Inflammatory macrophage treated with lipopolysaccharide for 4 hours (primary cell): ENCODE measurements at regions not wholly inside any gene's neighbourhood (a gene's known extent, or its start where the extent isn't known, plus 50 kb on each side); places are given as distances from the start of the nearest gene placed in this dataset.
"Not testable (repeated sequence)": the region's sequence is repeated elsewhere in the genome, so short reads cannot be mapped to it uniquely, and the experiment has no call there.

Source experiments
- DNase-seq: peaks from one replicate; pipeline ENCODE4 v3.0.0-alpha.2; 2020

DNA sequence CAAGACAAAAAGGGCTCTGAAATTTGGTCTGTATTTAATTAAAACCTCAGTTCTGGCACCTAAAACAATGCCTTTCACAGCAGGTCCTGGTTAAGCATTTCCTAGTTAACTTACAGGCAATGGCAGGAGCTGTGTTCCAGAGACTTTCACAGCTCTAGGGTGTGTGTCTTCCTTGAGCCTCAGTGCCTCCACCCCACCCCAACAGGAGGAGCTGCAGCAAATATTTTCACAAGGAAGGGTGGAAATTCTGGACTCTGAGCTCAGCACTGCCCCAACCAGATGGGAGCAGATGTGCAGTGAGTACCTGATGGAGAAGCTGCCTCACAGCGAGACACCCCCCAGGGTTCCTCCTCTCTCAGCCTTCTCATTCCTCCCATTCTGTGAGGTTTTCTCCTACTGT lies 106.3 kb upstream of the SPATA12 start:
- no peak for DNase-seq

- DNase-seq: no peak
Observed at GRCh38 chr3:56952846-56953245, 107.6 kb upstream of the SPATA12 start.

- DNase-seq: no peak
Observed at GRCh38 chr3:56952061-56952460, 108.4 kb upstream of the SPATA12 start.

- no peak for DNase-seq
Observed at GRCh38 chr3:56951366-56951765, 109.1 kb upstream of the SPATA12 start.

DNA sequence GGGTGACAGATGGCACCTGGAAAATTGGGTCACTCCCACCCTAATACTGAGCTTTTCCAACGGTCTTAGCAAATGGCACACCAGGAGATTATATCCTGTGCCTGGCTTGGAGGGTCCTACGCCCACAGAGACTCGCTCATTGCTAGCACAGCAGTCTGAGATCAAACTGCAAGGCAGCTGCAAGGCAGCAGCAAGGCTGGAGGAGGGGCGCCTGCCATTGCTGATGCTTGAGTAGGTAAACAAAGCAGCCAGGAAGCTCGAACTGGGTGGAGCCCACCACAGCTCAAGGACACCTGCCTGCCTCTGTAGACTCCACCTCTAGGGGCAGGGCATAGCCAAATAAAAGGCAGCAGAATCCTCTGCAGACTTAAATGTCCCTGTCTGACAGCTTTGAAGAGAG lies 115.1 kb upstream of the SPATA12 start:
- DNase-seq: not testable (repeated sequence)

GRCh38 chr3:56942523-56942922 lies 117.9 kb upstream of the SPATA12 start:
- no peak for DNase-seq

DNA sequence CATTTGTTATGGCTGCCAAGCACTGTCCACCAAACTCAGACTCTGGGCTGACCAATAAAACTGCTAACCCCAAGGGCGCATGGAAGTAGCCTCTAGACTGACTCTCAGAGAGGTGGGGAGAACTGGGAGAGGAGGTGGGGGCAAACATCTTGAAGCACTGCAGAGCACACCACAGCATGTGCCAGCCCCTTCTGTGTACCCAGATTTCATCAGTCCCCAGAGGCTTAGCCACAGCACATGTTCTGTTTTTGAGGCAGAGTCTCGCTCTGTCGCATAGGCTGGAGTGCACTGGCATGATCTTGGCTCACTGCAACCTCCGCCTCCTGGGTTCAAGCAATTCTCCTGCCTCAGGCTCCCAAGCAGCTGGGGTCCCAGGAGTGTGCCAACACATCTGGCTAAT lies 119.5 kb upstream of the SPATA12 start:
- no peak for DNase-seq

GRCh38 chr3:56940321-56940720 lies 120.1 kb upstream of the SPATA12 start:
- DNase-seq: no peak

DNA sequence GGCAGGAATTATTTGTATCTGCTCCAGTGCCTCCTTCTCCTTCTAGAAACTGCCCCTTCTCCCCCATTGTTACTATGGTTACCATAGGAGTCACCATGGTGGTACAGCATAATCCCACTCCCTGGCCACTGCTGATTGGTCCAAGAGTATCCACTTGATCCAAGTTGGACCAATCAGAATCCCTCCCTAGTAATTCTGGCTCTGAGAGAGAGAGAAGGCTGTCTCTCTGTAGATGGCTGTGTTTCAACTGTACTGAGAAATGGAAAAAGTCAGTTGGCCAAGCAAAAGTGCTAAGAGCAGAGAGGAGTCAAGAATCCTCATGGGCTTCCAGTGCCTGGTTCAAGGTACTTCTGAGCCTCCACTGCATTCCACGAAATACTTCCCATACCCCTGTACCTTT lies 120.6 kb upstream of the SPATA12 start:
- DNase-seq: no peak

DNA sequence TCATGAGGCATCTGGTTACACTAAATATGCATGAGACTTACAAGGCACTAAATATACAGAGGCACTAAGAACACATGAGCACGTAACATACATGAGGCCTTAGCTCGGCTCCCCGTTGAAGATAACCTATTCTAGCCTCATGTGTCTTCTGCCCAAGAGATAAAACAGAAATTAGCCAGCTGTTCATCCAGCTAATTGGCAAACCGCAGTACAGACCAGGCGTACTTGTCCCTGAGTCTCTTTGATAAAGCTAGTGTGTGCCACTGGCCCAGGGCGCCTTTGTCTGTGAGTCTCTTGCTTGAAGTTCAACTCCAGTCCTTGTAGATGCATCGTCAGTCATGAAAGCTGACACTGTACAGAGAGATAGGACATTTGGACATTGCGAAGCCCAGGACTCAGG lies 121.9 kb upstream of the SPATA12 start:
- no peak for DNase-seq

DNA sequence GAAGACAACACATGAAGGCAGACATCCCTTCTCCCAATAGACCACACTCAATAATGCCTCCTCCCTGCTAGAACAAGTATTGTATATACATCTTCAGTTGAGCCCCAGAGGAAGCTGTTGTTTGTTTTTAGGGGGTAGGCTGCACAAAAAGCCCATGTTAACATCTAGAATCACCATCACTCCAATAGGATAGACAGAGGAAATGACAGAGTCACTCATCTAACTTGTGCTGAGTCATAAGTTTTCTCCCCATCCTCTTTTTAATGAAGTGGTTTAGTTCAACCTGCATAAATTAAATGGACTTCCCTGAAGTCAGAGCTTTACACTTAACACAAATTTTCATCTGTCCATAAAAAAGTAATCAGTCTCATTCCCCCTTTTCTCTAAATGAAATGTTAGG lies 122.9 kb upstream of the SPATA12 start:
- no peak for DNase-seq

- no peak for DNase-seq
Observed at GRCh38 chr3:56935811-56936210, 124.7 kb upstream of the SPATA12 start.

DNA sequence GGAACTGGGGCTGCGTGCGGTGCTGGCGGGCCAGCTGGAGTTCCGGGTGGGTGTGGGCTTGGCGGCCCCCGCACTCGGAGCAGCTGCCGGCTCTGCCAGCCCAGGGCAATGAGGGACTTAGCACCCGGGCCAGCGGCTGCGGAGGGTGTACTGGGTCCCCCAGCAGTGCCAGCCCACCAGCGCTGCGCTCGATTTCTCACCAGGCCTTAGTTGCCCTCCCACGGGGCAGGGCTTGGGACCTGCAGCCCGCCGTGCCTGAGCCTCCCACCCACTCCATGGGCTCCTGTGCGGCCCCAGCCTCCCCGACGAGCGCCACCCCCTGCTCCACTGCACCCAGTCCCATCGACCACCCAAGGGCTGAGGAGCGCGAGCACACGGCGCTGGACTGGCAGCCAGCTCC lies 126.0 kb upstream of the SPATA12 start:
- not testable (repeated sequence) for DNase-seq

DNA sequence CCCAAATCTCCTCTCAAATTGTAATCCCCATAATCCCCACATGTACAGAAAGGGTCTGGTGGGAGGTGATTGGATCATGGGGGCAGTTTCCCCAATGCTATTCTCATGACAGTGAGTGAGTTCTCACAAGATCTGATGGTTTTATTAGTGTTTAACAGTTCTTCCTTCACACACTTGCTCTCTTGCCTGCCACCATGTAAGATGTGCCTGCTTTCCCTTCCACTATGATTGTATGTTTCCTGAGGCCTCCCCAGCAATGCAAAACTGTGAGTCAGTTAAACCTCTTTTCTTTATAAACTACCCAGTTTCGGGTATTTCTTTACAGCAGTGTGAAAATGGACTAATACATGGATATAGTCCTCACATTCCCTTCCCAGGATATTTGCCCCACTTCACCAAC lies 126.7 kb upstream of the SPATA12 start:
- DNase-seq: no peak

- no peak for DNase-seq
Observed at GRCh38 chr3:56932866-56933265, 127.6 kb upstream of the SPATA12 start.

DNA sequence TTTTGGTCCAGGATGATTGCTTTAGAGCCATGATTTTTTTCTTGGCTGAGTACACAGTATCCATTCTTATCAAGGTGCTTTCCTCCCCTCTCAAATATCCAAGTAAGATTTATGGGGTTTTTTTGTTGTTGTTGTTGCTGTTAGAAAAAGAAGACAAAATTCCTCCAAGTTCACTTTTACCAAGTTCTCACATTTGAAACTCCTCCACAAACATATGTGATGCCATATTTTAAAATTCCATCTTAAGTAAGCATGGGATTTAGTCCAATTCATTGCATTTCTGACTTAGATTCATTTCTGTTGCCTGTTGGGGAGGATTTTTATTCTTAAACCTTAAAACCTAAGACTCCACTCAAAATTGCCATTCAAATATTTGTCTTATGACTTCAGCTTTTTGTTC lies 128.6 kb upstream of the SPATA12 start:
- DNase-seq: no peak

GRCh38 chr3:56930706-56931105 lies 129.0 kb upstream of the ARHGEF3 start:
- no peak for DNase-seq

GRCh38 chr3:56929809-56930615 lies 128.3 kb upstream of the ARHGEF3 start:
- DNase-seq: no peak

GRCh38 chr3:56928379-56929068 lies 126.8 kb upstream of the ARHGEF3 start:
- DNase-seq: peak; percentile 5

- DNase-seq: no peak
Observed at GRCh38 chr3:56927855-56928254, 126.1 kb upstream of the ARHGEF3 start.

DNA sequence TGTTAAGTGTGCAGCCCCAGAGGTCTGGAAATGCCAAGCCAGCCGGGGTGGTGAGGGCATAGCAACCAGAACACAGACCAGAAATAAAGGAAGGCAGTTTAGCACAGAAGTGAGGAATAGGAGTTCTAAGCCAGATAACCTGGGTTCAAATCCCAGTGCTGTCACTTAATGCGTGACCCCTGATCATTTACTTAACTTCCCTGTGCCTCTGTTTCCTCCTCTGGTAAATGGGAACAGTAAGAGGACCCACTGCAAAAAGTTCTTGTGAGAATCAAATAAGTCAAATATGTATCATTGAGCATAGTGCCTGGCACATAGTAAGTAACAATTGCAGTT lies 125.2 kb upstream of the ARHGEF3 start:
- no peak for DNase-seq

- DNase-seq: peak; percentile 4
Observed at GRCh38 chr3:56926243-56926946, 124.6 kb upstream of the ARHGEF3 start.

DNA sequence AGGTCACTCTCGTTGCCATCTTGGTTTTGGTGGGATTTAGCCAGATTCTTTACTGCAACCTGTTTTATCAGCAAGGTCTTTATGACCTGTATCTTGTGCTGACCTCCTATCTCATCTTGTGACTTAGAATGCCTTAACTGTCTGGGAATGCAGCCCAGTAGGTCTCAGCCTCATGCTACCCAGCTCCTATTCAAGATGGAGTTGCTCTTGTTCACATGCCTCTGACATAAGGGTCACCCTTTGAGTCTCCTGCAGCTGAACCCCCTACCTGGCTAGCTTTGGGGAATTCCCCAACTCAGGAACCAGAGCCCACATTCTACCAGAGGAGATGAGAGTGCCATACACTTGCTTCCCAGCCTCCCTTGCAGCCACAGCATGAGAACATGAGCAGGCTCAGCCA lies 123.0 kb upstream of the ARHGEF3 start:
- DNase-seq: not testable (repeated sequence)
